Progenitor cell of endocrine pancreas (in vitro differentiated cells): ENCODE measurements at regions not wholly inside any gene's neighbourhood (a gene's known extent, or its start where the extent isn't known, plus 50 kb on each side); places are given as distances from the start of the nearest gene placed in this dataset.

Source experiments
- DNase-seq: peaks from one replicate; pipeline ENCODE4 v3.0.0; 2021; ENCODE audit warnings: low spot score; ENCODE audit not compliant: unreplicated experiment
- H3K27ac Mint-ChIP-seq: 2 replicates; pipeline ENCODE4 v1.8.0; 2021; ENCODE audit warnings: mild to moderate bottlenecking, moderate library complexity, mixed read lengths
- H3K27me3 Mint-ChIP-seq: 2 replicates; pipeline ENCODE4 v1.8.0; 2021; ENCODE audit warnings: mixed read lengths
- H3K36me3 Mint-ChIP-seq: 2 replicates; pipeline ENCODE4 v1.8.0; 2022; ENCODE audit warnings: mixed read lengths; ENCODE audit not compliant: insufficient read depth
- H3K4me1 Mint-ChIP-seq: 2 replicates; pipeline ENCODE4 v1.8.0; 2021; ENCODE audit warnings: low read depth, mixed read lengths
- H3K4me3 Mint-ChIP-seq: 2 replicates; pipeline ENCODE4 v1.8.0; 2021; ENCODE audit warnings: low read depth, mild to moderate bottlenecking, moderate library complexity, mixed read lengths
- H3K9me3 Mint-ChIP-seq: 2 replicates; pipeline ENCODE4 v1.8.0; 2021; ENCODE audit warnings: low read depth, mixed read lengths
- CTCF ChIP-seq: fragments of 200-600 bp; sonication (generic); IDR thresholded peaks from one replicate; pipeline ENCODE4 v1.5.0; 2021; ENCODE audit warnings: antibody characterized with exemption, mild to moderate bottlenecking; ENCODE audit not compliant: unreplicated experiment

- Mint-ChIP-seq H3K27ac (peak overlapping the region; percentile 62), H3K27me3 (no peaks in the 10 kb centered on the region), H3K4me1 (no peaks in the 10 kb centered on the region), H3K4me3 (no peak overlapping the region), H3K36me3 (peaks cover 2% of the 10 kb centered on the region), H3K9me3 (peaks cover 26% of the 10 kb centered on the region)
- DNase-seq, result no peak
- TF ChIP-seq CTCF, result no peak
Measured at GRCh38 chr5:62960781-62961180, 382.2 kb downstream of the LRRC70 start.

GRCh38 chr5:62956597-62956996, 378.0 kb downstream of the LRRC70 start:
- no peaks in the 10 kb centered on the region for H3K27me3 Mint-ChIP-seq
- H3K36me3 Mint-ChIP-seq, result no peaks in the 10 kb centered on the region
- H3K27ac Mint-ChIP-seq, result no peak overlapping the region
- TF ChIP-seq CTCF, result no peak
- peaks cover under 1% of the 10 kb centered on the region for H3K9me3 Mint-ChIP-seq
- no peak for DNase-seq
- no peak overlapping the region for H3K4me3 Mint-ChIP-seq
- no peaks in the 10 kb centered on the region for H3K4me1 Mint-ChIP-seq

GRCh38 chr5:62954578-62954977, 376.0 kb downstream of the LRRC70 start:
- no peak for TF ChIP-seq CTCF
- no peaks in the 10 kb centered on the region for H3K36me3 Mint-ChIP-seq
- DNase-seq, result no peak
- no peaks in the 10 kb centered on the region for H3K4me1 Mint-ChIP-seq
- H3K27ac Mint-ChIP-seq, result no peak overlapping the region
- H3K4me3 Mint-ChIP-seq, result no peak overlapping the region
- H3K27me3 Mint-ChIP-seq, result no peaks in the 10 kb centered on the region
- H3K9me3 Mint-ChIP-seq, result no peaks in the 10 kb centered on the region

GRCh38 chr5:62948301-62948700, 369.7 kb downstream of the LRRC70 start:
- no peak for DNase-seq
- Mint-ChIP-seq H3K27me3 (no peaks in the 10 kb centered on the region), H3K4me3 (no peak overlapping the region), H3K27ac (no peak overlapping the region), H3K9me3 (no peaks in the 10 kb centered on the region), H3K36me3 (no peaks in the 10 kb centered on the region), H3K4me1 (no peaks in the 10 kb centered on the region)
- TF ChIP-seq CTCF, result no peak

- Mint-ChIP-seq H3K4me1 (peaks cover 5% of the 10 kb centered on the region), H3K4me3 (no peak overlapping the region), H3K27me3 (no peaks in the 10 kb centered on the region), H3K36me3 (no peaks in the 10 kb centered on the region), H3K27ac (no peak overlapping the region), H3K9me3 (no peaks in the 10 kb centered on the region)
- no peak for DNase-seq
- no peak for TF ChIP-seq CTCF
Measured at GRCh38 chr5:62942384-62942783, 363.8 kb downstream of the LRRC70 start.
